PFSK-1 (cell line): ENCODE measurements at regions not wholly inside any gene's neighbourhood (a gene's known extent, or its start where the extent isn't known, plus 50 kb on each side); places are given as distances from the start of the nearest gene placed in this dataset.

ENCODE experiments used
- POLR2AphosphoS5 ChIP-seq: IDR thresholded peaks from 2 replicates; pipeline ENCODE4 v1.6.1; 2012; ENCODE audit warnings: low read depth, mild to moderate bottlenecking, control low read depth, low read length, moderate library complexity
- TAF1 ChIP-seq: IDR thresholded peaks from 2 replicates; pipeline ENCODE4 v1.6.1; 2012; ENCODE audit warnings: low read length, control low read depth, borderline replicate concordance; ENCODE audit not compliant: insufficient read depth

- no peak for TF ChIP-seq POLR2AphosphoS5
- no peak for TF ChIP-seq TAF1
Measured at GRCh38 chr1:219292341-219292740, 118.7 kb downstream of the LYPLAL1 start.
